ENCODE measurements at regions not wholly inside any gene's neighbourhood (a gene's known extent, or its start where the extent isn't known, plus 50 kb on each side); places are given as distances from the start of the nearest gene placed in this dataset.

DNA sequence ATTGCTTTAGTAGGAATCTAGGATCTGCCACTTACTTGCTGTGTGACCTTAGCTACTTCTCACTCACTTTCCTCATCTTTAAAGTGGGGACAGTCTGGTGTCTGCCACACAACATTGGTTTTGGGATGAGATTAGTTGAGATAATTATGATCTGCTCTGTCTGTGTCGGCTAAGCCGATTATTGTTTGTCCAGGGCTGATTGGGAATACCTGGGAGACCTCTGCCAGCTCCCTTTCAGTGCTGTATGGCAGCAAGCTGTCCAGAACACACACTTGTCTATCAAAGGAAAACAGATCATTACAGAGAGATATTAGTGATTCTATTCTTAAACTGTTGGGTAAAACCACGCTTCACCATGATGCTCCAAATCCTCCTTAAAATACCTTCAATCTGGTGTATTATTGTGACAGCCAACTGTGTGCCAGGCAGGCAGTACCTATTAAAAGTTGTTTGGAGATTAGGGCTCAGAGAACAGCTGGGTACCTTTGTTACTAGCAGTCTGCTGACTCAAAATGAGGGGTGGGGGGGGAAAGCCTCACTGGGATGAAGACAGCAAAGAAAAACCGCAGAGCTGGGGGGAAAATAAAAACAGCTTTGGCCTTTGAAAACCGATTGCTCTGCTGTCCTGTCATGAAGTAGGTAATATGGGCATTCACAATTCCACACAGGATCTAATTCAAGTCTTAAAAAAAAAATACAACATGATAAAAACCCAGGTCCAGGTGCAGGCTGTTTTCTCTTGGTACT is 458.4 kb upstream of the C9orf72 start:
- no peak for DNase-seq

- DNase-seq = no peak
These were observed 458.9 kb upstream of the C9orf72 start for GRCh38 chr9:28032268-28032590.

- no peak for DNase-seq
These were observed 461.0 kb upstream of the C9orf72 start for GRCh38 chr9:28034242-28034641.

DNA sequence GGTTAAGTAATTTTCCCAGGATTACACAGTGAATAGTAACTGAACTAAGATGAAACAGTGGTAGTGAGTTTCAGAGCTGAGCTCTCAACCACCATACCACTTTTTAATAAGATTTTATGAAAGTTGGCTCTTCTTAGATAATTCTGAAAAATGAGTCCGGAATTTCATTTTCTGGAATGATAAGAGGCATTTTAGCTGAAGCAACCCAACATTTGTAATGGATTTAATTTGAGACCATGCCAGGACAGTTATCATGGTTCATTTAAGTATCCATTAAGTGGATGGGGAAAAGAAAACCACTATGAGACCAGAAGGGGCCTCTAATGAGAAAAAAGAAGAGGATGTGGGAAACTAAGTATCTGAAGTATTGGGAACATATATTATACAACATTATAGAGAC is 464.7 kb upstream of the C9orf72 start:
- no peak for DNase-seq

- no peak for DNase-seq
These were observed 471.8 kb upstream of the C9orf72 start for GRCh38 chr9:28045051-28045450.

- DNase-seq = no peak
These were observed 476.8 kb upstream of the C9orf72 start for GRCh38 chr9:28050046-28050445.

GRCh38 chr9:28050941-28051340 is 477.7 kb upstream of the C9orf72 start:
- no peak for DNase-seq

DNA sequence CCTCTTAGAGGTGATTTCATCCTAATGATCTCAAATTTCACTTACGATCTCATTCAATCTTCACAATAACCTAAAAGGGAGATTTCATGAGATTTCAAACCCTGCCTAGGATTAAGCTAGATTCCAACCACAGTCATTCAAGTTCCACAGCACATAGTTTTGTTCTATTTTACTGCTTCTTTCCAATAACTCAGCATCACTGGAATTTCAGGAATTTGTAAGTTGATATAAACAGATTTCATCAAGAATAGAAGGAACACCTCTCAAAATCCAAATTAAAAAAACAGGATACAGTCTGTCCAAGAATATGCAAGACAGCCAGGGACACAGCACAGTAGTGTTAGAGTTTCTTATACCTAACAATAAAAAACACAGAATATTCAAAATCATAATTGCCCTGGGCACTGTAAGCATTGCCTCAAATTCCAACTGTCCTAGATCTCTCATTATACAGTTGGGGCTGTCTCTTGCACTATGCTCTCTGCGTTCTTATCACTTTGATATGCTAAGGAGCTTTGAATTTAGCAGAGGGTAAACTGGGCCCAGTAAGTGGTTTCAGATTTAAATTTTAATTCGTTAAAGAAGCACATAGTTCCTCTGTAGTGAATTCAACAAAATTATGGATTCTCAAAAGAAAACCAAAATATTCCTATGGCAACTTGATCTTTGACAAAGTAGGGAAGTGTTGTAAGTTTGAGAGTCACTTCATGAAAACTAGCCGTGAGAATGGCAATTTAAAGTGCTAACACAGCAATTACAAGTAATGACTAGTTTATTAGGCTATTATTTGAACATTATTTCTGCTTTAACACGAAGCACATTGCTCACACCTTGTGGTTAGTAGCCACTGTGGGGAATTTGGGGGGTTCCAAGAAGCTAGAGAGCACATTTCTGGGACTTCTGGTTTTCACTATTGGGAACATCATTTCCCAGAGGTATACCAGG is 478.6 kb upstream of the C9orf72 start:
- DNase-seq = no peak

DNA sequence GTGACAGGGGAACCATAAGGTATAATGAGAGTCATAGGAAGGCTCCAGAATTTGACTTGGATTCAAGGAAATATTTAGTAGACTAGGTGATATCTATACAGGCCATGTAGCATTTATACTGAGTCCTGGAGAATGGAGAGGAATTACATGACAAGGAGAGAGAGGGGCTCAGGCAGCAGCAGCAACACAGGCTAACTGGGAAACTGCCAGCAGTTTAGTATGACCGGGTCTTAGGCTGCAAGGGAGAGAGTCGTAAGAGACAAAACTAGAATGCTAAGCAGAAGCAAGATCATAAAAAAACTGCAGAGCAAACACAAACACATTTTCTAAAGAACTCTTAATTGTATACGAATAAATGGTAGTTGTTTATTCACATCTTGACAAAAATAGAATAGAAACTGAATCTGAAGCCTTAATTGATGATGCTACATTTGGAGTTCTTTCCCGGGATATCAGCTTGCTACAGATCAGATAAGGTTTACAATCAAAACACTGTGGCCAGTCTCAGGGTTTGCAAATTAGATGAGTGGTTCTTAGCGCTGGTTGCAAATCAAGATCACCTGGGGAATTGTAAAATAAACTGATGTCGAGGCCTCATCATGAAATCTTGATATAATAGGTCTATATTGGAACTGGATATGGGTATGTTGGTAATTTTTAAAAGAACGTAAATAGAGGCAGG is 480.0 kb upstream of the C9orf72 start:
- no peak for DNase-seq

DNA sequence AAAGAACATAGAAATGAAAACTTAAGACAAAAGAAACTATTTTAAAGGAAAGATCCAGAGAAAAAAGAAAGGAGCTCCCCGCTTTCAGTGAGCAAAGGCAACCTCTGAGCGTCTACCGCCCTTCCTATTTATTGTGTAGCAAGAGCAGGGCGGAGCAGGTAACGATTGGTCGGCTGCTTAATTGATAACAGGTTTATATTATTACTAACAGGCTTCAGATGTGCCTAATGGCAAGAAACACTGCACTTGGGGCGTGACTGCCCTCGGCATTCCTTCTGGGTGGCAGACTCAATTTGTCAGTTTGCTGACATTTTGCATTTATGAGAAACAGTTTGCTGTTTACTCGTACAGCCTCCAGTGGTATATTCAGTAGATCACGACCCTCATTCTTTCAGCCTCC is 482.7 kb upstream of the C9orf72 start:
- no peak for DNase-seq

DNA sequence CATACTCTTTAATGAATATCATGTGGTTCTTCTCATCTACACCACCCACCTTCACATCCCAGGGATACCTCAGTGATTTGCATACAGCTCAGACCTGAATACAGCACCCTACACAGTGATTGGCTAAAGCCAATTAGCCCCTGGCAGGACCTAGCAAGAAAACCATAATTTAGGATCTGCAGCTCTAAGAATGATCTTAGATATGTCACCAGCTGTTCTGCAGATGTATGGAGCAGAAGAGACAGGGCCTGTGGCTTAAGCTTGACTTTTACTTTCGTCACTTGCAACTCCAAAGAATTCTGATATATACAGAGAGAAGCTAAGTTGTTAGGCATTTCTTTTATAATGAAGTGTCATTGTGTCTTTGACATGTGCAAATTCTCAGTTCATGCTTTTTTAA is 483.2 kb upstream of the C9orf72 start:
- no peak for DNase-seq

GRCh38 chr9:28059192-28059591 is 485.9 kb upstream of the C9orf72 start:
- DNase-seq = no peak

DNA sequence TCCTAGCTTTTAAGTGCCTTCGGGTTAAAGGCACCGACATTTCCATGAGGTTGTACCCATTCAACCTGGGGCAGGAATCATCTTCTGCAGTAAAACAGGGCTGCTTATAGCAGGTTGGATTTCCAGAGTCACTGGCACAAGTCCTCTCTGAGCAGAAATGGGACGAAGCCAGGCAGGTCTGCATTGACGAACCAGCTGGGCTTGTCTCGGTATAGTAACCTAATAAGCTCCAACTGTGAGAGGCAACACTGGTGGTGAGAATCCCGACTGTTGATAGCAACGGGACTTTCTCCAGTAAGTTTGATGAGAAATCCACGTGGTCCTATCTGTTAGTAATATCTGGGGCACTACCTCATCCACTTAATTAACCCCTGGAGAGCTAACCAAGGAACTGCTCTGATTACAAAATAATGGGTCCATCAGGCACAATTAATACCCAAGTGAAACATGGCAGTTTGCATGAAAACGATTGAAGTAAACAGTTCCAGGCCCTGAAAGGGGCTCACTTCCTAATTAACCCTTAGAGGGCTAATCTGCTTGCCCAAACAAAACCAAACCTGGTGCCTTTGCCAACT is 491.0 kb upstream of the C9orf72 start:
- no peak for DNase-seq

GRCh38 chr9:28073270-28073669 is 500.0 kb upstream of the C9orf72 start:
- DNase-seq = no peak

GRCh38 chr9:28079677-28080076 is 506.4 kb upstream of the C9orf72 start:
- no peak for DNase-seq

DNA sequence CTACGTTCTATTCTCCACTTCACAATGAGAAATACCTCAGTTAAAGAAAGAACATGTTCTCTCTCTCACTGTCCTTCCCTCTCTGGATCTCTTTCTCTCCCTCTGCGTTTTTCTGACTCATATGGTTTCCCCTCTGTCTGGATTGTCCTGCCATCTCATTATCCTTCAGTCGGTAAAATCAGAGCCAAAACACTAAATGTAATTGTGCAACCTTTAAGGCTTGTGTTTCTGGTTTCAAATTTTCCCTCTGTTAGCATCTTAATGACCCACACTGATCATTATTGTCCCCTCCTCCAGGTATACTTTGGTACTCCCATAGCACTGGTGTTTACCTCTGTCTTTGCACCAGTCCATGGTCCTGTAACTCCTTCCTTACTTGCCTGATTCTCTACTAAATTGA is 509.4 kb upstream of the C9orf72 start:
- DNase-seq = no peak

- no peak for DNase-seq
These were observed 513.6 kb upstream of the C9orf72 start for GRCh38 chr9:28086881-28087280.

GRCh38 chr9:28092981-28093936 is 520.0 kb upstream of the C9orf72 start:
- no peak for DNase-seq

- DNase-seq = no peak
These were observed 528.2 kb upstream of the C9orf72 start for GRCh38 chr9:28101509-28101908.

GRCh38 chr9:28105001-28105400 is 531.7 kb upstream of the C9orf72 start:
- DNase-seq = no peak

DNA sequence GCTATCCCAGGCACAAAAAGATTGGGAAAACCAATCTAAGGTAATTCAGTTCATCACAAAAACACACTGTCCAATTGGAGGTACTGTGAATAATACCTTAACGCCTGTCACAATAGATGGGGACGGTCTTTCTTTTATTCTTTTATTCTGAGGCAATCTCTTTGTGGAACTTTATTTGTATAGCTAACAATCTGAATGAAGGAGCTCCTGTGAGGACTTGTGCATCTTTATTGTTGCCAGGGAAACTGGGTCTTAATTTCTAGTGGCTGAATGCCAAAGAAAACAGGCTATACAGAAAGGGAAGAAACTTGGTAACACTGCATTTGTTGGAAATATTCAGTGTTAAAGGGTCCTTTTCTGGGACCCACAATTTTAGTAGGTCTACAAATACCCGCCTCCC is 546.9 kb upstream of the C9orf72 start:
- DNase-seq = no peak

DNA sequence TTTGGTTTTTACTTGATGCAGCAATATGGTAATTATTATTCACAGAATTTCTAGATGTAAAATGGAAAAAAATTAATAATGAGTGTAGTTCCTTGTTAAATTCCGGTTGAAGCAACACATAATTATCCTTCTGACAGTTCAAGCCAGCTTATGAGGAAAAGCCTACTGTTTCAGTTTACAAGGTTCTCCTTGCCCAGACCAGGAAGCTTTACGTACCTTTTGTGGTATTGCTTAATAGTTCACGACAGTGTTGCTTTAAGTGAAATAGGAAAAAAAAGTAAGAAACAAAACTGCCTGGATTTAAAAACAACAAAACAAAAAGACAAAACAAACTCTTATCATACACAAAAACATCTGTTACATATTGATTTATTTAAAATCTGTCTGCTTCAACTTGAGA is 547.3 kb upstream of the C9orf72 start:
- no peak for DNase-seq
